Liver (tissue), 8 donors: ENCODE measurements at regions not wholly inside any gene's neighbourhood (a gene's known extent, or its start where the extent isn't known, plus 50 kb on each side); places are given as distances from the start of the nearest gene placed in this dataset.

Experiments used
- DNase-seq: peaks from one replicate; pipeline ENCODE4 v3.0.0-alpha.2; 2017; ENCODE audit warnings: low spot score
- H3K27ac ChIP-seq, 2 donors: one replicate each; pipeline ENCODE4 v1.7.0; 2013; ENCODE audit warnings: inconsistent platforms in 2 of 2, low read length in 2 of 2, control low read depth in 1 of 2, low read depth in 1 of 2, mild to moderate bottlenecking in 1 of 2
- H3K27me3 ChIP-seq, 4 donors: one replicate each; pipeline versions ENCODE4 v1.6.1 to v1.7.0; 2013; ENCODE audit warnings: low read length in 3 of 4, inconsistent platforms in 1 of 4, mild to moderate bottlenecking in 1 of 4, moderate library complexity in 1 of 4; ENCODE audit not compliant: control insufficient read depth in 4 of 4, insufficient read depth in 4 of 4
- H3K36me3 ChIP-seq, 4 donors: one replicate each; pipeline versions ENCODE4 v1.6.1 to v1.7.0; 2013; ENCODE audit warnings: low read length in 3 of 4, mild to moderate bottlenecking in 3 of 4, low read depth in 1 of 4, moderate library complexity in 1 of 4; ENCODE audit not compliant: control insufficient read depth in 4 of 4, insufficient read depth in 3 of 4
- H3K4me1 ChIP-seq, 4 donors: one replicate each; pipeline versions ENCODE4 v1.6.1 to v1.7.0; 2013; ENCODE audit warnings: low read length in 3 of 4, mild to moderate bottlenecking in 3 of 4, moderate library complexity in 1 of 4; ENCODE audit not compliant: control insufficient read depth in 4 of 4, insufficient read depth in 4 of 4
- H3K4me3 ChIP-seq, 3 donors: one replicate each; pipeline versions ENCODE4 v1.6.1 to v1.7.0; 2013; ENCODE audit warnings: low read length in 3 of 3, control low read depth in 1 of 3, low read depth in 1 of 3, mild to moderate bottlenecking in 1 of 3
- H3K9ac ChIP-seq, 2 donors: one replicate each; pipeline ENCODE4 v1.7.0; 2013; ENCODE audit warnings: low read length in 2 of 2, mild to moderate bottlenecking in 2 of 2, moderate library complexity in 2 of 2, control low read depth in 1 of 2, low read depth in 1 of 2
- H3K9me3 ChIP-seq, 4 donors: one replicate each; pipeline versions ENCODE4 v1.6.1 to v1.7.0; 2013; ENCODE audit warnings: low read length in 3 of 4; ENCODE audit not compliant: control insufficient read depth in 4 of 4
- EGR1 ChIP-seq, 2 donors: IDR thresholded peaks; 2 replicates each; pipeline ENCODE4 v1.6.1; 2016 to 2018; ENCODE audit warnings: antibody characterized with exemption in 2 of 2, low read depth in 2 of 2
- FOXA1 ChIP-seq: IDR thresholded peaks from 2 replicates; pipeline ENCODE4 v1.6.1; 2016; ENCODE audit warnings: antibody characterized with exemption
- FOXA2 ChIP-seq: IDR thresholded peaks from 2 replicates; pipeline ENCODE4 v1.6.1; 2016; ENCODE audit warnings: antibody characterized with exemption
- GABPA ChIP-seq, 2 donors: IDR thresholded peaks in 1 of 2; conservative IDR thresholded peaks in 1 of 2; 2 replicates each; pipeline ENCODE4 v1.6.1; 2016; ENCODE audit warnings: antibody characterized with exemption in 2 of 2, mild to moderate bottlenecking in 1 of 2, moderate library complexity in 1 of 2
- HNF4A ChIP-seq, 2 donors: conservative IDR thresholded peaks; 2 replicates each; pipeline ENCODE4 v1.6.1; 2016; ENCODE audit warnings: antibody characterized with exemption in 2 of 2, mild to moderate bottlenecking in 2 of 2
- HNF4G ChIP-seq: IDR thresholded peaks from 2 replicates; pipeline ENCODE4 v1.6.1; 2016; ENCODE audit warnings: antibody characterized with exemption
- JUND ChIP-seq, 2 donors: IDR thresholded peaks; 2 replicates each; pipeline ENCODE4 v1.6.1; 2016; ENCODE audit warnings: antibody characterized with exemption in 2 of 2
- NR2F2 ChIP-seq: IDR thresholded peaks from 2 replicates; pipeline ENCODE4 v1.6.1; 2016; ENCODE audit warnings: antibody characterized with exemption
- RAD21 ChIP-seq, 2 donors: IDR thresholded peaks; 2 replicates each; pipeline ENCODE4 v1.6.1; 2016; ENCODE audit warnings: antibody characterized with exemption in 2 of 2, mild to moderate bottlenecking in 2 of 2
- RXRA ChIP-seq, 2 donors: IDR thresholded peaks; 2 replicates each; pipeline ENCODE4 v1.6.1; 2017 to 2018; ENCODE audit warnings: antibody characterized with exemption in 2 of 2, mild to moderate bottlenecking in 1 of 2
- SP1 ChIP-seq: IDR thresholded peaks from 2 replicates; pipeline ENCODE4 v1.6.1; 2018; ENCODE audit warnings: antibody characterized with exemption, mild to moderate bottlenecking
- TAF1 ChIP-seq: conservative IDR thresholded peaks from 2 replicates; pipeline ENCODE4 v1.6.1; 2016; ENCODE audit warnings: antibody characterized with exemption, mild to moderate bottlenecking
- WGBS: extraction: QIAGEN DNeasy Blood & Tissue Kit; methylation state at CpG from one replicate; pipeline ENCODE4 v1.1.7; 2013; 5-methylcytosine and 5-hydroxymethylcytosine counted together
- TF ChIP-seq, protein P1 (sequence below): IDR thresholded peaks from 2 replicates; pipeline ENCODE4 v1.6.1; 2016; ENCODE audit warnings: antibody characterized with exemption, mild to moderate bottlenecking
- TF ChIP-seq, protein P2 (sequence below): fragments of 150-350 bp; IDR thresholded peaks from 2 replicates; pipeline ENCODE4 v1.5.1; 2017; ENCODE audit warnings: improper control_type of control experiment, low read depth, low read length; ENCODE audit not compliant: missing input control
- TF ChIP-seq, protein P3 (sequence below): IDR thresholded peaks from 2 replicates; pipeline ENCODE4 v1.6.1; 2016; ENCODE audit warnings: antibody characterized with exemption
- TF ChIP-seq, protein P4 (sequence below): IDR thresholded peaks from 2 replicates; pipeline ENCODE4 v1.6.1; 2016; ENCODE audit warnings: antibody characterized with exemption
- TF ChIP-seq, protein P5 (sequence below): IDR thresholded peaks from 2 replicates; pipeline ENCODE4 v1.6.1; 2016; ENCODE audit warnings: antibody characterized with exemption
- donor health status: healthy.
- donor health status: healthy.
- donor health status: healthy.
- donor health status: healthy.
- donor health status: healthy.

DNA sequence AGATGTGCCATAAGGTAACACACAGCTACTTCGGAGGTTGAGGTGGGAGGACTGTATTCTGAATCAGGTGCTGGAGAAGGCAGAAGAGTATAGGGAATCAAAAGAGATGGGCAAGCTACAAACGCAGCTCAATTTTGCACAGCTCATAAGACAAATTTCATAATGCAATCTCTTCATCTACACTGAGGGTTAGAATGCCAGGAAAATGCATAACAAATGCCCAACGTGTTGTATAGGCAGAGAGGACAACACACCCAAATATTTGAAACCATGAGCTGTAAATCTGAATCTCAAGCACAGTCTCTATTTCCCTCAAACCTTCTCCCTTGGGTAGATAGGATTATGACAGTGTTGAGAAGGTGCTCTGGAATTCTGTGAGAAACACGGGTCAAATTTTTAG lies 263.1 kb upstream of the FOXN3 start:
- Histone ChIP-seq H3K9me3 (no peaks in the 10 kb centered on the region), H3K4me3 (no peak overlapping the region), H3K27me3 (no peaks in the 10 kb centered on the region), H3K9ac (no peak overlapping the region), H3K36me3 (no peaks in the 10 kb centered on the region), H3K27ac (no peak overlapping the region), H3K4me1 (peaks cover 0 to 13% (median 7%) of the 10 kb centered on the region in 4 donors)
- DNase-seq, result no peak
- TF ChIP-seq SP1 (no peak), TAF1 (no peak), GABPA (IDR thresholded peaks at IDR 0.05 in 1 of 2, conservative IDR thresholded peaks at IDR 0.05 in 1 of 2) (no peak)
- TF ChIP-seq, protein P1, sequence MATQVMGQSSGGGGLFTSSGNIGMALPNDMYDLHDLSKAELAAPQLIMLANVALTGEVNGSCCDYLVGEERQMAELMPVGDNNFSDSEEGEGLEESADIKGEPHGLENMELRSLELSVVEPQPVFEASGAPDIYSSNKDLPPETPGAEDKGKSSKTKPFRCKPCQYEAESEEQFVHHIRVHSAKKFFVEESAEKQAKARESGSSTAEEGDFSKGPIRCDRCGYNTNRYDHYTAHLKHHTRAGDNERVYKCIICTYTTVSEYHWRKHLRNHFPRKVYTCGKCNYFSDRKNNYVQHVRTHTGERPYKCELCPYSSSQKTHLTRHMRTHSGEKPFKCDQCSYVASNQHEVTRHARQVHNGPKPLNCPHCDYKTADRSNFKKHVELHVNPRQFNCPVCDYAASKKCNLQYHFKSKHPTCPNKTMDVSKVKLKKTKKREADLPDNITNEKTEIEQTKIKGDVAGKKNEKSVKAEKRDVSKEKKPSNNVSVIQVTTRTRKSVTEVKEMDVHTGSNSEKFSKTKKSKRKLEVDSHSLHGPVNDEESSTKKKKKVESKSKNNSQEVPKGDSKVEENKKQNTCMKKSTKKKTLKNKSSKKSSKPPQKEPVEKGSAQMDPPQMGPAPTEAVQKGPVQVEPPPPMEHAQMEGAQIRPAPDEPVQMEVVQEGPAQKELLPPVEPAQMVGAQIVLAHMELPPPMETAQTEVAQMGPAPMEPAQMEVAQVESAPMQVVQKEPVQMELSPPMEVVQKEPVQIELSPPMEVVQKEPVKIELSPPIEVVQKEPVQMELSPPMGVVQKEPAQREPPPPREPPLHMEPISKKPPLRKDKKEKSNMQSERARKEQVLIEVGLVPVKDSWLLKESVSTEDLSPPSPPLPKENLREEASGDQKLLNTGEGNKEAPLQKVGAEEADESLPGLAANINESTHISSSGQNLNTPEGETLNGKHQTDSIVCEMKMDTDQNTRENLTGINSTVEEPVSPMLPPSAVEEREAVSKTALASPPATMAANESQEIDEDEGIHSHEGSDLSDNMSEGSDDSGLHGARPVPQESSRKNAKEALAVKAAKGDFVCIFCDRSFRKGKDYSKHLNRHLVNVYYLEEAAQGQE, result no peak
- TF ChIP-seq, protein P2, sequence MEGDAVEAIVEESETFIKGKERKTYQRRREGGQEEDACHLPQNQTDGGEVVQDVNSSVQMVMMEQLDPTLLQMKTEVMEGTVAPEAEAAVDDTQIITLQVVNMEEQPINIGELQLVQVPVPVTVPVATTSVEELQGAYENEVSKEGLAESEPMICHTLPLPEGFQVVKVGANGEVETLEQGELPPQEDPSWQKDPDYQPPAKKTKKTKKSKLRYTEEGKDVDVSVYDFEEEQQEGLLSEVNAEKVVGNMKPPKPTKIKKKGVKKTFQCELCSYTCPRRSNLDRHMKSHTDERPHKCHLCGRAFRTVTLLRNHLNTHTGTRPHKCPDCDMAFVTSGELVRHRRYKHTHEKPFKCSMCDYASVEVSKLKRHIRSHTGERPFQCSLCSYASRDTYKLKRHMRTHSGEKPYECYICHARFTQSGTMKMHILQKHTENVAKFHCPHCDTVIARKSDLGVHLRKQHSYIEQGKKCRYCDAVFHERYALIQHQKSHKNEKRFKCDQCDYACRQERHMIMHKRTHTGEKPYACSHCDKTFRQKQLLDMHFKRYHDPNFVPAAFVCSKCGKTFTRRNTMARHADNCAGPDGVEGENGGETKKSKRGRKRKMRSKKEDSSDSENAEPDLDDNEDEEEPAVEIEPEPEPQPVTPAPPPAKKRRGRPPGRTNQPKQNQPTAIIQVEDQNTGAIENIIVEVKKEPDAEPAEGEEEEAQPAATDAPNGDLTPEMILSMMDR, result no peak
- TF ChIP-seq, protein P3, sequence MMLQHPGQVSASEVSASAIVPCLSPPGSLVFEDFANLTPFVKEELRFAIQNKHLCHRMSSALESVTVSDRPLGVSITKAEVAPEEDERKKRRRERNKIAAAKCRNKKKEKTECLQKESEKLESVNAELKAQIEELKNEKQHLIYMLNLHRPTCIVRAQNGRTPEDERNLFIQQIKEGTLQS, result no peak
- WGBS, result 93% methylated on average over 4 of the region's 4 CpGs

DNA sequence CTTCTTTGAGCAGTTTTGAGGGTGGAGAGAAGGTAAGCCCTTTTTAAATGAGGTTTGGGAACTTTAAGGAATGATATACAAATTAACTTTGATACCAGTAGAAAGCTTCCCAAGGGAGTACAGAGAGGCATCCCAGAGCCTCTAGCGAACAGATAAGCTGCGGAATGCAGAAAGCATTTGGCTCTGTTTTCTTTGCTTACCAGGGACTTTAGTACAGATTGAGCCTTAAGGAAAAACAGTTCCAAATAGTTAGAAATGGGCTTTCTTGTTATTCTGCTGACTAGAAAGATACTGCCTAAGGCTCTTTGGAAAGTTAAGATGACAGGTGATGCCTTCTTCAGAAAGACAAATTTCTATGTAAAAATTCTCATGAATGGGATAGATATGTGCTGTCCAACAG lies 261.7 kb upstream of the FOXN3 start:
- DNase-seq, result no peak
- H3K4me1 ChIP-seq, result peaks cover 0 to 9% (median 7%) of the 10 kb centered on the region in 4 donors
- no peaks in the 10 kb centered on the region for H3K36me3 ChIP-seq
- H3K9me3 ChIP-seq, result no peaks in the 10 kb centered on the region
- no peak overlapping the region for H3K9ac ChIP-seq
- TF ChIP-seq FOXA2 (no peak), NR2F2 (no peak), TAF1 (no peak), EGR1 (IDR thresholded peaks at IDR 0.05; ENCODE audit: low read depth in 2 of 2) (no peak), JUND (IDR thresholded peaks at IDR 0.05) (no peak), GABPA (IDR thresholded peaks at IDR 0.05 in 1 of 2, conservative IDR thresholded peaks at IDR 0.05 in 1 of 2) (no peak), HNF4A (conservative IDR thresholded peaks at IDR 0.05) (no peak), RXRA (IDR thresholded peaks at IDR 0.05) (no peak), FOXA1 (no peak), RAD21 (IDR thresholded peaks at IDR 0.05) (no peak), HNF4G (no peak), SP1 (no peak)
- TF ChIP-seq, protein P4, sequence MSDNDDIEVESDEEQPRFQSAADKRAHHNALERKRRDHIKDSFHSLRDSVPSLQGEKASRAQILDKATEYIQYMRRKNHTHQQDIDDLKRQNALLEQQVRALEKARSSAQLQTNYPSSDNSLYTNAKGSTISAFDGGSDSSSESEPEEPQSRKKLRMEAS, result no peak
- TF ChIP-seq, protein P2, result no peak
- TF ChIP-seq, protein P3, result no peak
- TF ChIP-seq, protein P1, result no peak
- TF ChIP-seq, protein P5, sequence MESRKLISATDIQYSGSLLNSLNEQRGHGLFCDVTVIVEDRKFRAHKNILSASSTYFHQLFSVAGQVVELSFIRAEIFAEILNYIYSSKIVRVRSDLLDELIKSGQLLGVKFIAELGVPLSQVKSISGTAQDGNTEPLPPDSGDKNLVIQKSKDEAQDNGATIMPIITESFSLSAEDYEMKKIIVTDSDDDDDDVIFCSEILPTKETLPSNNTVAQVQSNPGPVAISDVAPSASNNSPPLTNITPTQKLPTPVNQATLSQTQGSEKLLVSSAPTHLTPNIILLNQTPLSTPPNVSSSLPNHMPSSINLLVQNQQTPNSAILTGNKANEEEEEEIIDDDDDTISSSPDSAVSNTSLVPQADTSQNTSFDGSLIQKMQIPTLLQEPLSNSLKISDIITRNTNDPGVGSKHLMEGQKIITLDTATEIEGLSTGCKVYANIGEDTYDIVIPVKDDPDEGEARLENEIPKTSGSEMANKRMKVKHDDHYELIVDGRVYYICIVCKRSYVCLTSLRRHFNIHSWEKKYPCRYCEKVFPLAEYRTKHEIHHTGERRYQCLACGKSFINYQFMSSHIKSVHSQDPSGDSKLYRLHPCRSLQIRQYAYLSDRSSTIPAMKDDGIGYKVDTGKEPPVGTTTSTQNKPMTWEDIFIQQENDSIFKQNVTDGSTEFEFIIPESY, result no peak
- no peak overlapping the region for H3K27ac ChIP-seq
- no peaks in the 10 kb centered on the region for H3K27me3 ChIP-seq
- no peak overlapping the region for H3K4me3 ChIP-seq
- 85% methylated on average over 2 of the region's 2 CpGs for WGBS
